HEK293T (cell line): ENCODE measurements at regions not wholly inside any gene's neighbourhood (a gene's known extent, or its start where the extent isn't known, plus 50 kb on each side); places are given as distances from the start of the nearest gene placed in this dataset.

Experiments used
- CTCF ChIA-PET: fragments of 350-600 bp; formaldehyde crosslinking; extraction: SDS; loops from one replicate; lab custom pipeline; 2021; ENCODE audit warnings: antibody characterized with exemption, inconsistent platforms; lab: Yijun Ruan, JAX
- POLR2A ChIA-PET: fragments of 350-600 bp; formaldehyde crosslinking; extraction: SDS; loops from one replicate; lab custom pipeline; 2020; ENCODE audit warnings: antibody characterized with exemption, inconsistent platforms; lab: Yijun Ruan, JAX
- DNase-seq: peaks from one replicate; pipeline ENCODE4 v3.0.0; 2012; ENCODE audit warnings: mixed read lengths; ENCODE audit errors: extremely low spot score
- ARNT ChIP-seq: fragments of 450-650 bp; IDR thresholded peaks from 2 replicates; pipeline ENCODE4 v1.6.1; 2017; ENCODE audit warnings: mild to moderate bottlenecking
- BHLHE40 ChIP-seq: fragments of 450-650 bp; IDR thresholded peaks from 2 replicates; pipeline ENCODE4 v1.6.1; 2016; ENCODE audit warnings: mild to moderate bottlenecking, moderate library complexity, borderline replicate concordance
- CTBP1 ChIP-seq: fragments of 450-650 bp; IDR thresholded peaks from 2 replicates; pipeline ENCODE4 v1.6.1; 2016; ENCODE audit warnings: borderline replicate concordance
- ELF4 ChIP-seq: fragments of 450-650 bp; IDR thresholded peaks from 2 replicates; pipeline ENCODE4 v1.6.1; 2017; ENCODE audit warnings: antibody characterized with exemption
- FOXA1 ChIP-seq: fragments of 450-650 bp; IDR thresholded peaks from 2 replicates; pipeline ENCODE4 v1.6.1; 2016; ENCODE audit warnings: mild to moderate bottlenecking
- FOXK2 ChIP-seq: fragments of 450-650 bp; IDR thresholded peaks from 2 replicates; pipeline ENCODE4 v1.6.1; 2016; ENCODE audit warnings: mild to moderate bottlenecking
- FOXM1 ChIP-seq: fragments of 450-650 bp; IDR thresholded peaks from 2 replicates; pipeline ENCODE4 v1.6.1; 2017; ENCODE audit warnings: mild to moderate bottlenecking, borderline replicate concordance
- HDGF ChIP-seq: fragments of 450-650 bp; IDR thresholded peaks from 2 replicates; pipeline ENCODE4 v1.6.1; 2017; ENCODE audit warnings: antibody characterized with exemption, borderline replicate concordance
- L3MBTL2 ChIP-seq: fragments of 450-650 bp; conservative IDR thresholded peaks from 2 replicates; pipeline ENCODE4 v1.6.1; 2016; ENCODE audit warnings: mild to moderate bottlenecking
- LEF1 ChIP-seq: fragments of 450-650 bp; IDR thresholded peaks from 2 replicates; pipeline ENCODE4 v1.6.1; 2017; ENCODE audit warnings: mild to moderate bottlenecking, borderline replicate concordance
- NFRKB ChIP-seq: fragments of 450-650 bp; IDR thresholded peaks from 2 replicates; pipeline ENCODE4 v1.6.1; 2016; ENCODE audit warnings: mild to moderate bottlenecking, moderate library complexity
- SP1 ChIP-seq: fragments of 450-650 bp; IDR thresholded peaks from 2 replicates; pipeline ENCODE4 v1.6.1; 2017
- SUZ12 ChIP-seq: fragments of 450-650 bp; IDR thresholded peaks from 2 replicates; pipeline ENCODE4 v1.6.1; 2016; ENCODE audit warnings: mild to moderate bottlenecking
- TARDBP ChIP-seq: fragments of 450-650 bp; IDR thresholded peaks from 2 replicates; pipeline ENCODE4 v1.6.1; 2016
- ZNF384 ChIP-seq: fragments of 450-650 bp; IDR thresholded peaks from 2 replicates; pipeline ENCODE4 v1.6.1; 2016
- TF ChIP-seq, protein P1 (sequence below): fragments of 450-650 bp; IDR thresholded peaks from 2 replicates; pipeline ENCODE4 v1.6.1; 2016

DNA sequence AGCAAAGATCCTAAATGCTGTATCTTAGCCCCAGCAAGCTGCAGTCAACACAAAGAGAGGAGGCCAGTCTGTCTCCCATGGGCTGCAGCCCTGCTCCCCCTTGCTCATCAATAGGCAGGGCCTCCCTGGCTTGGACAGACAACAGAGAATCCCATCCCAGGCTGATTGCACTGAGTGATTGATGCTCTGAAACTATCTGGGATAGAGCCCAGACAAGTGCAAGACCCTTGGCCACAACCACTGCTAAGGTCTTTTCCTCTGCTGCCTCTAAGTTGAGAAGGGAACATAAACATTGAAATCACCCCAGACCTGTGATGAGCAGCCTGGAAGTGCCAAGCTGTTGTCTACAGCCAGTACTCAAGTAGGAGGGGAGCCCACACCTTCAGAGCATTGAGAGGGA, 661.0 kb upstream of the CDH18 start:
- TF ChIP-seq, protein P1, sequence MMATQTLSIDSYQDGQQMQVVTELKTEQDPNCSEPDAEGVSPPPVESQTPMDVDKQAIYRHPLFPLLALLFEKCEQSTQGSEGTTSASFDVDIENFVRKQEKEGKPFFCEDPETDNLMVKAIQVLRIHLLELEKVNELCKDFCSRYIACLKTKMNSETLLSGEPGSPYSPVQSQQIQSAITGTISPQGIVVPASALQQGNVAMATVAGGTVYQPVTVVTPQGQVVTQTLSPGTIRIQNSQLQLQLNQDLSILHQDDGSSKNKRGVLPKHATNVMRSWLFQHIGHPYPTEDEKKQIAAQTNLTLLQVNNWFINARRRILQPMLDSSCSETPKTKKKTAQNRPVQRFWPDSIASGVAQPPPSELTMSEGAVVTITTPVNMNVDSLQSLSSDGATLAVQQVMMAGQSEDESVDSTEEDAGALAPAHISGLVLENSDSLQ, result no peak
- TF ChIP-seq L3MBTL2 (no peak), BHLHE40 (no peak), TARDBP (no peak), ELF4 (no peak)
- ChIA-PET POLR2A (no interaction called here), CTCF (no interaction called here)
- DNase-seq, result no peak

DNA sequence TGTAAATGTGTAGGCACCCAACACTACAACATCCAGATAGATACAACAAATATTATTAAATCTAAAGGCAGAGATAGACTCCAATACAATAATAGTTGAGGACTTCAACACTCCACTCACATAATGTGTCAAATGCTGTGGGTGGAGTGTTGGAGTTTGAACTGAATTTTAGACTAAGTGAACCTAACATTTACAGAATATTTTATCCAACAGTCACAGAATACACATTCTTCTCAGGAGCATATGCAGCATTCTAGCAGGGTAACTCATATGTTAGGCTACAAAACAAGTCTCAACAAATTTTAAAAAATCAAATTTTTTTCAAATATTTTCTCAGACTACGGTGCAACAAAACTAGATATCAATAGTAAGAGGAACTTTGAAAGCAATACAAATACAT, 648.7 kb upstream of the CDH18 start:
- ChIA-PET POLR2A (no interaction called here), CTCF (no interaction called here)
- TF ChIP-seq CTBP1 (no peak), TARDBP (no peak), FOXK2 (no peak), ELF4 (no peak), HDGF (no peak), SUZ12 (no peak), ARNT (no peak), L3MBTL2 (no peak), NFRKB (no peak), SP1 (no peak), BHLHE40 (no peak), LEF1 (no peak), FOXM1 (no peak), FOXA1 (no peak), ZNF384 (no peak)
- TF ChIP-seq, protein P1, result no peak
- DNase-seq, result no peak

DNA sequence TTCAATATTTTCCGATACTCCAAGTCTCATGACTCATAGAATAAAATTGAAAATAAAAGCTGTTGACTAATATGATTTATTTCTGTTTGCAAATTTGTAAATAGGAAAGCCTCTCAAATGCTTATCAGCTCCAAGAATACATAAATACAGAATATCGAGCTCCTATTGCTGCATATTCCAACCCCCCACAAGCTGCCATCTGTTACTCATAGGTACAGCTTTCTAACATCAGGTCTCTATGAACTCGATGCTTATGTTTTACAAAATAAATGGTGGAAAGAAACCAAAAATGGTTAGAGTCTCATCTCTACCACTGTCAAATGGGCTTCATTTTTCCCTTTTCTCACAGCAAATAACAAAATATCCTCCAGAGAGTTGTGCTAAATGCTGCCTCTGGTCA, 631.6 kb upstream of the CDH18 start:
- no peak for DNase-seq
- TF ChIP-seq L3MBTL2, result no peak
- no peak for TF ChIP-seq FOXA1
- no peak for TF ChIP-seq TARDBP
- TF ChIP-seq BHLHE40, result no peak
- no peak for TF ChIP-seq ELF4
- CTCF ChIA-PET, result no interaction called here
- POLR2A ChIA-PET, result no interaction called here

DNA sequence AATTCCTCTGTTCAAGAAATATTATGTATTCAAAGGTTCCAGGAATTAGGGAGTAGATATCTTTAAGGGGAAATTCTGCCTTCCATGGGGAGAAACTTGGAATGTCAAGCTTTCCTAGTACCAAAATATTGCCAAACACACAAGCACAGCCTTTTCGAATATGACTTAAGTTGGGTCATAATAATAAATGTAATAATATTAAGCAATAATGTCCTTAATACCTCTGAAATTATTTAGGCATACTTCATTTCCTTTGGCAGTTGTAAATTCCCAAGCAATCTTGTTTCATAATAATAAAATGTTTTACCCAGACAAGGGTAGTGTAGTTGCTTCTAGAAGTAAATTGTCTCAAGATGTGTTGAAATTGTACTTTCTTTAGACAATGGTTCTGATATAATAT, 630.3 kb upstream of the CDH18 start:
- CTCF ChIA-PET, result no interaction called here

DNA sequence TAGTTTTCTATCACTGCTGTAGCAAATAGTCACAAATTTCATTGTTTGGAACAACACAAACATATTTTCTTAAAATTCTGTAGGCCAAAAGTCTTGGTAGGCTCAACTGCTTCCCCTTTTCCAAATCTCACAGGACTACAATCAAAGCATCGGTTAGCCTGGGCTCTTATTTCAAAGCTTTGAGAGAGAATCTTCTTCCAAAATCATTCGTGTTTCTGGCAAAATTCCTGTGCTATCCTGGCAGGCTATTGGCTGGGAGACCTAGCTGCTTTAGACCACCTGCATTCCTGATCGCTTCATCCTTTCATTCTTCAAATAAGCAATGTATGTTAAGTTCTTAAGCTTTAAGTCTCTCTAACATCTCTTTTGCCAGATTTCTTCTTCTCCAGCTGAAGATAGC, 629.8 kb upstream of the CDH18 start:
- ChIA-PET CTCF (no interaction called here), POLR2A (no interaction called here)
- no peak for DNase-seq
- no peak for TF ChIP-seq ARNT
- TF ChIP-seq L3MBTL2, result no peak
- no peak for TF ChIP-seq CTBP1
- no peak for TF ChIP-seq SUZ12
- TF ChIP-seq ELF4, result no peak
- TF ChIP-seq ZNF384, result no peak
- no peak for TF ChIP-seq FOXA1
- TF ChIP-seq TARDBP, result no peak
- no peak for TF ChIP-seq FOXK2
- TF ChIP-seq, protein P1, result no peak
- TF ChIP-seq HDGF, result no peak
- no peak for TF ChIP-seq FOXM1
- TF ChIP-seq BHLHE40, result no peak

More for the DNA sequence above, 630.3 kb upstream of the CDH18 start:
- DNase-seq, result no peak
- TF ChIP-seq SUZ12 (no peak), CTBP1 (no peak), FOXA1 (no peak), NFRKB (no peak), ELF4 (no peak), FOXK2 (no peak), L3MBTL2 (no peak), TARDBP (no peak), LEF1 (no peak), SP1 (no peak)
- POLR2A ChIA-PET, result no interaction called here

DNA sequence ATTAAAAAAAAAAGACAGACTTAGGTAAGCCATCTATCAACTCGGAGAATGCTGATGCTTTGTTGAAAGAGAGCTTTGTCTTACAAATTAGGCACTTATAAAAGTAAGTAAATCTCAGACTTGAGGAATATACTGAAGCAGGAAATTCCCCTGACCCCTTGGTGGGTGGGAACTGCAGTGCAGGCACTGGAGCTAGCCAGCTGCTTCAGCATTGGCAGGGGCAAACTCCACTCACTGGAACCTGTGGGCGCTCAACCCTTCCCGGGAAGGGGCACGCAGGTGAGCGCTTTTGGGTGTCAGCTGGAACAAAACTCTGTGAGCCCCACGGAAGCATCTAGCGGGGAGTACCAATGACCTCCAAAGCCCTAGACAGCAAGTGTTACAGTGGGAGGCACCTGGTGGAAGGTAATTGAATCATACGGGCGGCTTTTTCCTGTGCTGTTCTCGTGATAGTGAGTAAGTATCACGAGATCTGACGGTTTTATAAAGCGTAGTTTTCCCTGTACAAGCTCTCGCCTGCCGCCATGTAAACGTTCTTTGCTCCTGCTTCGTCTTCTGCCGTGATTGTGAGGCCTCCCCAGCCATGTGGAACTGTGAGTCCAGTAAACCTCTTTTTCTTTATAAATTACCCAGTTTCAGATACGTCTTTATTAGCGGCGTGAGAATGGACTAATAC, 628.0 kb upstream of the CDH18 start:
- CTCF ChIA-PET, result no interaction called here
- POLR2A ChIA-PET, result no interaction called here
- TF ChIP-seq, protein P1, result no peak
- TF ChIP-seq FOXA1 (no peak), ZNF384 (no peak), SP1 (no peak), ARNT (no peak), FOXM1 (no peak), NFRKB (no peak), L3MBTL2 (no peak), CTBP1 (no peak), SUZ12 (no peak), HDGF (no peak), LEF1 (no peak), ELF4 (no peak), TARDBP (no peak), BHLHE40 (no peak)
- DNase-seq, result no peak
